ENCODE measurements at regions not wholly inside any gene's neighbourhood (a gene's known extent, or its start where the extent isn't known, plus 50 kb on each side); places are given as distances from the start of the nearest gene placed in this dataset.
A peak's percentile ranks its signal among the peaks of the same experiment; 100 is the strongest.
"Not testable (repeated sequence)": the region's sequence is repeated elsewhere in the genome, so short reads cannot be mapped to it uniquely, and the experiment has no call there.

GRCh38 chr5:98339141-98339848 lies 434.2 kb upstream of the RGMB start:
- no peak for DNase-seq (ENCODE audit: low read depth)
- no peak overlapping the region for H3K4me3 ChIP-seq (ENCODE audit: low read length)
- no peak for TF ChIP-seq CTCF (conservative IDR thresholded peaks at IDR 0.05; ENCODE audit: low read depth, low read length)

- no peak for TF ChIP-seq CTCF (conservative IDR thresholded peaks at IDR 0.05; ENCODE audit: low read depth, low read length)
- DNase-seq (ENCODE audit: low read depth): no peak
- H3K4me3 ChIP-seq (ENCODE audit: low read length): no peak overlapping the region
Observed at GRCh38 chr5:98341038-98342032, 432.1 kb upstream of the RGMB start.

GRCh38 chr5:98342958-98343660 lies 430.4 kb upstream of the RGMB start:
- not testable (repeated sequence) for DNase-seq (ENCODE audit: low read depth); H3K4me3 ChIP-seq (ENCODE audit: low read length)

- TF ChIP-seq CTCF (conservative IDR thresholded peaks at IDR 0.05; ENCODE audit: low read depth, low read length): peak; percentile 45
- no peak for DNase-seq (ENCODE audit: low read depth)
- H3K4me3 ChIP-seq (ENCODE audit: low read length): no peak overlapping the region
Observed at GRCh38 chr5:98349251-98349989, 424.0 kb upstream of the RGMB start.

GRCh38 chr5:98349990-98350365 lies 423.5 kb upstream of the RGMB start:
- no peak for TF ChIP-seq CTCF (conservative IDR thresholded peaks at IDR 0.05; ENCODE audit: low read depth, low read length)
- H3K4me3 ChIP-seq (ENCODE audit: low read length): no peak overlapping the region
- no peak for DNase-seq (ENCODE audit: low read depth)

GRCh38 chr5:98354922-98355321 lies 418.5 kb upstream of the RGMB start:
- TF ChIP-seq CTCF (conservative IDR thresholded peaks at IDR 0.05; ENCODE audit: low read depth, low read length): no peak
- no peak for DNase-seq (ENCODE audit: low read depth)
- H3K4me3 ChIP-seq (ENCODE audit: low read length): no peak overlapping the region

- TF ChIP-seq CTCF (conservative IDR thresholded peaks at IDR 0.05; ENCODE audit: low read depth, low read length): no peak
- no peak overlapping the region for H3K4me3 ChIP-seq (ENCODE audit: low read length)
- DNase-seq (ENCODE audit: low read depth): no peak
Observed at GRCh38 chr5:98360548-98360947, 412.9 kb upstream of the RGMB start.

Measured in retinal pigment epithelial cell (primary cell).